RWPE2 (cell line): ENCODE measurements at regions not wholly inside any gene's neighbourhood (a gene's known extent, or its start where the extent isn't known, plus 50 kb on each side); places are given as distances from the start of the nearest gene placed in this dataset.
"Not testable (repeated sequence)": the region's sequence is repeated elsewhere in the genome, so short reads cannot be mapped to it uniquely, and the experiment has no call there.

Source experiments
- ATAC-seq: fragments of 200-7000 bp; cut with Tn5 transposase; 3 replicates; pipeline ENCODE4 v1.9.1; 2021; ENCODE audit warnings: low read depth
- DNase-seq: peaks from one replicate; pipeline ENCODE4 v3.0.0-alpha.2; 2020; ENCODE audit warnings: low spot score
- H3K27ac ChIP-seq: fragments of 450-650 bp; 2 replicates; pipeline ENCODE4 v1.5.1; 2017; ENCODE audit warnings: mild to moderate bottlenecking; ENCODE audit not compliant: poor library complexity, severe bottlenecking
- H3K27me3 ChIP-seq: fragments of 250-450 bp; sonication (Bioruptor Pico); 2 replicates; pipeline ENCODE4 v1.5.1; 2021; ENCODE audit warnings: mild to moderate bottlenecking, moderate library complexity; ENCODE audit not compliant: insufficient read depth, poor library complexity, severe bottlenecking
- H3K36me3 ChIP-seq: fragments of 250-450 bp; sonication (Bioruptor Pico); 2 replicates; pipeline ENCODE4 v1.5.1; 2020; ENCODE audit warnings: low read depth, mild to moderate bottlenecking, moderate library complexity
- H3K4me1 ChIP-seq: fragments of 250-450 bp; sonication (Bioruptor Pico); 2 replicates; pipeline ENCODE4 v1.5.1; 2021; ENCODE audit warnings: mild to moderate bottlenecking, moderate library complexity; ENCODE audit not compliant: insufficient read depth, poor library complexity, severe bottlenecking
- H3K4me3 ChIP-seq: fragments of 250-450 bp; sonication (Bioruptor Pico); 2 replicates; pipeline ENCODE4 v1.5.1; 2021; ENCODE audit warnings: mild to moderate bottlenecking, moderate library complexity; ENCODE audit not compliant: severe bottlenecking
- H3K9me3 ChIP-seq: fragments of 250-450 bp; sonication (Bioruptor Pico); 2 replicates; pipeline ENCODE4 v1.5.1; 2021; ENCODE audit warnings: mild to moderate bottlenecking, moderate library complexity; ENCODE audit not compliant: severe bottlenecking
- TF ChIP-seq, protein P1 (sequence below): fragments of 450-650 bp; IDR thresholded peaks from one replicate; pipeline ENCODE4 v1.5.1; 2017; ENCODE audit warnings: mild to moderate bottlenecking, moderate library complexity; ENCODE audit not compliant: poor library complexity, severe bottlenecking

DNA sequence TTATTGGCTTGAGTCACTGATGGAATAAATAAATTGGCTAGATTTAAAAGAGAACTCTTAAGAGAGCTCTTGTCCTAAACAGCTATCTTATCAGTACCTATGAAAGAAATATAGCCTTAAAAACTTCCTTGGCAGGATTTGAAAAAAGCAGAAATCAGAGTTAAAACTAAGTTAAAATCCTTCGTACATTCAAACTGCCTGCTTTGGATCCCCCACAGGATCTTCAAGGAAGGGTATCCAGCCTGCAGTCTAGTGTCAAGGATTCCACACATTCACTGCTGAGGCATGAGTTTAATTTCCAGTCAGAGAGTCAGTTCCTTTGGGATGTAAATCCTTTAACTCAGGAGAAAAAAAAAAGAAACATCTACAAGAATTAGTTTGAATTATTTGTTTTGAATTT, 242.9 kb upstream of the UBASH3B start:
- peaks cover 2% of the 10 kb centered on the region for H3K4me1 ChIP-seq

GRCh38 chr11:122406466-122406865, 249.1 kb upstream of the UBASH3B start:
- no peaks in the 10 kb centered on the region for H3K27me3 ChIP-seq
- DNase-seq (no peak), ATAC-seq (no peak)
- no peaks in the 10 kb centered on the region for H3K9me3 ChIP-seq
- peaks cover 2% of the 10 kb centered on the region for H3K4me1 ChIP-seq
- TF ChIP-seq, protein P1, sequence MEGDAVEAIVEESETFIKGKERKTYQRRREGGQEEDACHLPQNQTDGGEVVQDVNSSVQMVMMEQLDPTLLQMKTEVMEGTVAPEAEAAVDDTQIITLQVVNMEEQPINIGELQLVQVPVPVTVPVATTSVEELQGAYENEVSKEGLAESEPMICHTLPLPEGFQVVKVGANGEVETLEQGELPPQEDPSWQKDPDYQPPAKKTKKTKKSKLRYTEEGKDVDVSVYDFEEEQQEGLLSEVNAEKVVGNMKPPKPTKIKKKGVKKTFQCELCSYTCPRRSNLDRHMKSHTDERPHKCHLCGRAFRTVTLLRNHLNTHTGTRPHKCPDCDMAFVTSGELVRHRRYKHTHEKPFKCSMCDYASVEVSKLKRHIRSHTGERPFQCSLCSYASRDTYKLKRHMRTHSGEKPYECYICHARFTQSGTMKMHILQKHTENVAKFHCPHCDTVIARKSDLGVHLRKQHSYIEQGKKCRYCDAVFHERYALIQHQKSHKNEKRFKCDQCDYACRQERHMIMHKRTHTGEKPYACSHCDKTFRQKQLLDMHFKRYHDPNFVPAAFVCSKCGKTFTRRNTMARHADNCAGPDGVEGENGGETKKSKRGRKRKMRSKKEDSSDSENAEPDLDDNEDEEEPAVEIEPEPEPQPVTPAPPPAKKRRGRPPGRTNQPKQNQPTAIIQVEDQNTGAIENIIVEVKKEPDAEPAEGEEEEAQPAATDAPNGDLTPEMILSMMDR, result no peak
- no peak overlapping the region for H3K4me3 ChIP-seq
- H3K36me3 ChIP-seq, result no peaks in the 10 kb centered on the region; the same call in 1 of the 2 replicates
- no peak overlapping the region for H3K27ac ChIP-seq

More for the DNA sequence above, 242.9 kb upstream of the UBASH3B start:
- Histone ChIP-seq H3K36me3 (peaks cover 6% of the 10 kb centered on the region), H3K27ac (no peak overlapping the region), H3K27me3 (no peaks in the 10 kb centered on the region), H3K9me3 (peaks cover 10% of the 10 kb centered on the region), H3K4me3 (no peak overlapping the region)
- DNase-seq (no peak), ATAC-seq (no peak)
- TF ChIP-seq, protein P1, result no peak

GRCh38 chr11:122405547-122406341, 249.8 kb upstream of the UBASH3B start:
- TF ChIP-seq, protein P1, result no peak
- H3K36me3 ChIP-seq, result no peaks in the 10 kb centered on the region; the same call in 1 of the 2 replicates
- DNase-seq, result no peak
- H3K9me3 ChIP-seq, result no peaks in the 10 kb centered on the region
- H3K4me3 ChIP-seq, result no peak overlapping the region
- H3K4me1 ChIP-seq, result peaks cover 2% of the 10 kb centered on the region
- no peak overlapping the region for H3K27ac ChIP-seq
- 0 out of 3 replicates have a peak, but pooled peaks have one; percentile 40 for ATAC-seq
- H3K27me3 ChIP-seq, result no peaks in the 10 kb centered on the region

DNA sequence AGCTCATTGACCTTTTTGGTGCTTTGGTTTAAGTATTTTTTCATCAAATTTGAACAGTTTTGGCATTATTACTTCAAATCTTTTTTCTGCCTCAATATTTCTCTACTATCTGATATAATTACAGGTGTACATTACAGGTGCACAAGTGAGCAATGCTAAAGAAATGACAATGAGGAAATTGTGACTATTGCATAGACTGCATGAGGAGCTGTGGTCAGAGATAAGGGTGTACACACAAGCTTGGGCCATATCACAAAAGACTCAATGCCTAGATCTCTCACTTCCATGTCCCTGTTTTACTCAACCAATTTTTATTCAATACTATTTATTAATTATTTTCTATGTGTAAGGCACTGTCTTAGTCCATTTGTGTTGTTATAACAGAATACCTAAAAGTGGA, 251.0 kb upstream of the UBASH3B start:
- Histone ChIP-seq H3K4me3 (no peak overlapping the region), H3K27me3 (no peaks in the 10 kb centered on the region)
- ATAC-seq, result peak; percentile 41; the same call in 1 of the 3 replicates

GRCh38 chr11:122401581-122401980, 253.9 kb upstream of the UBASH3B start:
- H3K27me3 ChIP-seq, ATAC-seq, H3K9me3 ChIP-seq, H3K36me3 ChIP-seq, H3K4me3 ChIP-seq, DNase-seq, H3K27ac ChIP-seq, H3K4me1 ChIP-seq: not testable (repeated sequence)

More for the DNA sequence above, 251.0 kb upstream of the UBASH3B start:
- H3K4me1 ChIP-seq, result peaks cover 8% of the 10 kb centered on the region
- no peak for DNase-seq
- H3K36me3 ChIP-seq, result no peaks in the 10 kb centered on the region; the same call in 1 of the 2 replicates
- no peak overlapping the region for H3K27ac ChIP-seq
- TF ChIP-seq, protein P1, result no peak
- no peaks in the 10 kb centered on the region for H3K9me3 ChIP-seq
